Thyroid gland (tissue), 4 donors: ENCODE measurements at regions not wholly inside any gene's neighbourhood (a gene's known extent, or its start where the extent isn't known, plus 50 kb on each side); places are given as distances from the start of the nearest gene placed in this dataset.

Experiments used
- DNase-seq, 2 donors: peaks; one replicate each; pipeline ENCODE4 v3.0.0-alpha.2; 2019
- H3K27ac ChIP-seq, 3 donors: fragments of 200-600 bp; sonication (generic); 1 replicate in 2 of 3; 2 replicates in 1 of 3; pipeline ENCODE4 v1.5.1; 2016 to 2019; ENCODE audit warnings: mild to moderate bottlenecking in 1 of 3, moderate library complexity in 1 of 3
- H3K27me3 ChIP-seq: fragments of 200-600 bp; sonication (generic); one replicate; pipeline ENCODE4 v1.5.1; 2019
- H3K36me3 ChIP-seq, 2 donors: fragments of 200-600 bp; sonication (generic); one replicate each; pipeline ENCODE4 v1.5.1; 2016 to 2019
- H3K4me1 ChIP-seq, 2 donors: fragments of 200-600 bp; sonication (generic); one replicate each; pipeline ENCODE4 v1.5.1; 2017 to 2019
- H3K4me3 ChIP-seq, 3 donors: fragments of 200-600 bp; sonication (generic); replicated peaks in 1 of 3; 1 replicate in 2 of 3; 2 replicates in 1 of 3; pipeline ENCODE4 v1.5.1; 2016; ENCODE audit warnings: mild to moderate bottlenecking in 1 of 3
- H3K9me3 ChIP-seq: fragments of 200-600 bp; sonication (generic); one replicate; pipeline ENCODE4 v1.5.1; 2017
- POLR2A ChIP-seq, 2 donors: fragments of 450-650 bp; IDR thresholded peaks; one replicate each; pipeline ENCODE4 v1.6.1; 2017; ENCODE audit warnings: antibody characterized with exemption in 2 of 2, mild to moderate bottlenecking in 2 of 2, moderate library complexity in 1 of 2
- WGBS, 2 donors: methylation state at CpG; one replicate each; pipeline ENCODE4 v1.1.5; 2017; 5-methylcytosine and 5-hydroxymethylcytosine counted together
- intact Hi-C: fragments of 100-400 bp; cut with DNase I; formaldehyde crosslinking; loops from one replicate; pipeline ENCODE4 v1.15.1; 2023
- TF ChIP-seq, protein P1 (sequence below), 6 experiments: fragments of 200-600 bp in 3 of 6; fragments of 450-650 bp in 3 of 6; sonication (generic) in 3 of 6; IDR thresholded peaks; one replicate each; pipeline ENCODE4 v1.5.1; 2016 to 2019; ENCODE audit warnings: antibody characterized with exemption in 6 of 6, mild to moderate bottlenecking in 2 of 6, inconsistent platforms in 1 of 6, moderate library complexity in 1 of 6

DNA sequence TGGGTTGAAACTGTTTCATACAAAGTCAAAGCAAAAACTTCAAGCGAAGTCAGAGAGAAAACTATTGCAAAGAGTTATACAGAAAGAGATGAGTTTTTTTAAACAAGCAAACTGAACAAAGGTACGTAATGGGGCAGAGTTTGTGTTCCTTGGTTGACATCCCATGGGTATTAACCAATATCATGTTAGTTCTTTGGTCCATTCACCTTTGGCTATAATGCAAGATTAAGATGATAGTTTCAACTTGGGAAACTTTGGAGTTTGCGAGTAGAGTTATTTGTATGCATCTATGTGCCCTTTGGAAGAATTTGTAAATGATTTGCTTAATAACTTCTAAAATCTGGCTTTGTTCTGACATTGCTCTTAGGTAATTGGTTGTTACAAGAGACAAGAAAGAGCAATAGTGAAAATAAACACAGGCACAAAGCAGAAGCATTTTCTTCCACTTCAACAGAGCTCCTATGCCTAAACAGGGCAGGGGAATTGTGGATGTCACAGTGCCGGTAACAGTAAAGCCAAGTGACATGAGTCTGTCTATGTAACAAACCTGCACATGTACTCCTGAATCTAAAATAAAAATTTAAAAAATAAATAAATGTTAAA, 936.1 kb downstream of the SUCLG1 start:
- no peak overlapping the region for H3K27ac ChIP-seq
- TF ChIP-seq POLR2A (IDR thresholded peaks at IDR 0.05), result no peak
- TF ChIP-seq, protein P1, sequence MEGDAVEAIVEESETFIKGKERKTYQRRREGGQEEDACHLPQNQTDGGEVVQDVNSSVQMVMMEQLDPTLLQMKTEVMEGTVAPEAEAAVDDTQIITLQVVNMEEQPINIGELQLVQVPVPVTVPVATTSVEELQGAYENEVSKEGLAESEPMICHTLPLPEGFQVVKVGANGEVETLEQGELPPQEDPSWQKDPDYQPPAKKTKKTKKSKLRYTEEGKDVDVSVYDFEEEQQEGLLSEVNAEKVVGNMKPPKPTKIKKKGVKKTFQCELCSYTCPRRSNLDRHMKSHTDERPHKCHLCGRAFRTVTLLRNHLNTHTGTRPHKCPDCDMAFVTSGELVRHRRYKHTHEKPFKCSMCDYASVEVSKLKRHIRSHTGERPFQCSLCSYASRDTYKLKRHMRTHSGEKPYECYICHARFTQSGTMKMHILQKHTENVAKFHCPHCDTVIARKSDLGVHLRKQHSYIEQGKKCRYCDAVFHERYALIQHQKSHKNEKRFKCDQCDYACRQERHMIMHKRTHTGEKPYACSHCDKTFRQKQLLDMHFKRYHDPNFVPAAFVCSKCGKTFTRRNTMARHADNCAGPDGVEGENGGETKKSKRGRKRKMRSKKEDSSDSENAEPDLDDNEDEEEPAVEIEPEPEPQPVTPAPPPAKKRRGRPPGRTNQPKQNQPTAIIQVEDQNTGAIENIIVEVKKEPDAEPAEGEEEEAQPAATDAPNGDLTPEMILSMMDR (IDR thresholded peaks at IDR 0.05), result no peak
- no peak overlapping the region for H3K4me3 ChIP-seq
- DNase-seq, result no peak
- no peaks in the 10 kb centered on the region for H3K36me3 ChIP-seq
- no peaks in the 10 kb centered on the region for H3K4me1 ChIP-seq
- H3K27me3 ChIP-seq, result no peaks in the 10 kb centered on the region
- no peaks in the 10 kb centered on the region for H3K9me3 ChIP-seq
- 92% methylated on average over 4 of the region's 4 CpGs for WGBS, 2 donors
- intact Hi-C loops, result no loop called here

DNA sequence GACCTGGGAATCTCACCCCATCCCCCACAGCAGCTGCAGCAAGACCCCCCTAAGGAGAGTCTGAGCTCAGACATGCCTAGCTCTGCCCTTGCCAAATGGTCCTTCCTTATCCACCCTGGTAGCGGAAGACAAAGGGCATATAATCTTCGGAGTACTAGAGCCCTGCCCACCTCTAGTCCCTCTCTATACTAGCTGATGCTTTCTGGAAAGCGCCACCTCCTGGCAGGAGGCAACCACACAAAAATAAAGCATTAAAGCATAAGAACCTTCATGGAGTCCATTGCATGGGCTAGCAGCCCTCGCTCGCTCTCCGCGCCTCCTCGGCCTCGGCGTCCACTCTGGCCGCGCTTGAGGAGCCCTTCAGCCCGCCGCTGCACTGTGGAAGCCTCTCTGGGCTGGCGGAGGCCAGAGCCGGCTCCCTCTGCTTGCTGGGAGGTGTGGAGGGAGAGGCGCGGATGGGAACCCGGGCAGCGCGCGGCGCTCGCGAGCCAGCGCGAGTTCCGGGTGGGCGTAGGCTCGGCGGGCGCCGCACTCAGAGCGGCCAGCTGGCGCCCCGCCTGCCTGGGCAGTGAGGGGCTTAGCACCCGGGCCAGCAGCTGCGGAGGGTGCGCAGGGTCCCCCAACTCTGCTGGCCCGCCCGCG, 941.2 kb downstream of the SUCLG1 start:
- intact Hi-C loops, result no loop called here
- 96 to 98% methylated on average over 28 to 42 of the region's 42 CpGs for WGBS, 2 donors
- no peak overlapping the region for H3K27ac ChIP-seq
- no peaks in the 10 kb centered on the region for H3K36me3 ChIP-seq
- DNase-seq, result no peak
- H3K27me3 ChIP-seq, result no peaks in the 10 kb centered on the region
- H3K4me1 ChIP-seq, result no peaks in the 10 kb centered on the region
- H3K4me3 ChIP-seq, result no peak overlapping the region
- no peaks in the 10 kb centered on the region for H3K9me3 ChIP-seq
- TF ChIP-seq POLR2A (IDR thresholded peaks at IDR 0.05), result no peak
- TF ChIP-seq, protein P1 (IDR thresholded peaks at IDR 0.05), result no peak

DNA sequence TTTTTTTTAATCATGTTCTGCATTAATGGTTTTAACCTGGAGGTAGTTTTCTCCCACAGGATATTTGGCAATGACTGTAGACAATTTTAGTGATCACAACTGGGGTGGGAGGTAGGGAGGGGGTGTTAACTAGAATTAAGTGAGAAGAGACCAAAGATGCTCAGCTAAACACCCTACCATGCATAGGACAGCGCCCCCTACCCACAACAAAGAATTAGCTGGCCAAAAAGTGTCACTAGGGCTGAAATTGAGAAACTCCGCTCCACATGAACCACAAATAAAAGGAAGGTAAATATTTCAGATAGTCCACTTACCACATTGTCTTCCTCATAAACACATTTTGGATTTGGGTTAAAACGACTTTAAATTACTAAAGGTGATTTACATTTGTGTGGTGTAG, 942.6 kb downstream of the SUCLG1 start:
- 44 to 49% methylated on average over 3 of the region's 3 CpGs for WGBS, 2 donors
- no peaks in the 10 kb centered on the region for H3K27me3 ChIP-seq
- no peak for TF ChIP-seq POLR2A (IDR thresholded peaks at IDR 0.05)
- TF ChIP-seq, protein P1 (IDR thresholded peaks at IDR 0.05), result no peak
- H3K4me1 ChIP-seq, result no peaks in the 10 kb centered on the region
- H3K36me3 ChIP-seq, result no peaks in the 10 kb centered on the region
- no peak for DNase-seq
- no peak overlapping the region for H3K27ac ChIP-seq
- H3K4me3 ChIP-seq, result no peak overlapping the region
- no peaks in the 10 kb centered on the region for H3K9me3 ChIP-seq
- intact Hi-C loops, result no loop called here

DNA sequence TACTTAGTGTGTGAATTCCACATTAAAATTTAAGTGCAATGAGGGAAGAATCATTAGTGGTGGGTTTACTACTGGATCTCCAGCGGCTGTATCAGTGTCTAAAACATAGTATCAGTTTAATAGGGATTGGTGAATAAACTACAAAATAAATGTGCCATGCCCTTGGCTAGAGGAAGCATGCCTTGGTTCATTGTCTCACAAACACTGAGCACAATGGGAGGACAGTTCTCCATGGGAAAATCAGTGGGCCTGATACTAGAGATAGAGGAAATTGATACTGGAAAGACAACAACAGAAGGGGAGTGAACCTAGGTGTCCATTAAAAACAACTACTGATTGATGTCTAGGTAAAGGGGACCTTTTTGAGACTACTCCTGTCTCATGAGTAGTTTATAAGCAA, 971.6 kb downstream of the SUCLG1 start:
- TF ChIP-seq POLR2A (IDR thresholded peaks at IDR 0.05), result no peak
- TF ChIP-seq, protein P1 (IDR thresholded peaks at IDR 0.05), result no peak
- Histone ChIP-seq H3K9me3 (no peaks in the 10 kb centered on the region), H3K4me1 (no peaks in the 10 kb centered on the region), H3K4me3 (no peak overlapping the region), H3K27me3 (no peaks in the 10 kb centered on the region), H3K36me3 (no peaks in the 10 kb centered on the region), H3K27ac (no peak overlapping the region)
- no peak for DNase-seq
- intact Hi-C loops, result no loop called here
- 73 to 78% methylated on average over 1 of the region's 1 CpG for WGBS, 2 donors

DNA sequence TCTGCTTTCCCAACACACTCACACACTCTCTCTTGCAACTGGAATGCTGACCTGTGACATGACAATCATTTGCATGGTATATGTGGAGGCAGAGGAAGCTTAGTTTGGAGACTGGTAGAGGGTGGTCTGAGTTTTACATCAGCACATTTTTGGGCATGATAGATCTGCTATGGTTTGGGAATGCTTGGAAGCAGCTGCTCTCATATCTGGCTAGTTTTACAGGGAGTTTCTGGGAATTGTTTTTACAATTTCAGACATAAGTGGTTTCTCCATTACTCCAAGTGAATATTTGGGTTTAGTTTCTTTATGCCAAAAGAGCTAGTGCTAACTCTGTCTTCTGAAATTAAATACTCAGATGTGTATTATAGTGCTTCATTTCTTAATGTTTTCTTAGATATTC, 977.6 kb downstream of the SUCLG1 start:
- no peaks in the 10 kb centered on the region for H3K27me3 ChIP-seq
- no peak overlapping the region for H3K4me3 ChIP-seq
- no peak for DNase-seq
- TF ChIP-seq, protein P1 (IDR thresholded peaks at IDR 0.05), result no peak
- TF ChIP-seq POLR2A (IDR thresholded peaks at IDR 0.05), result no peak
- intact Hi-C loops, result no loop called here
- H3K27ac ChIP-seq, result no peak overlapping the region
- H3K9me3 ChIP-seq, result no peaks in the 10 kb centered on the region
- H3K4me1 ChIP-seq, result no peaks in the 10 kb centered on the region
- H3K36me3 ChIP-seq, result no peaks in the 10 kb centered on the region
